Right lobe of liver (tissue), 4 donors: ENCODE measurements at regions not wholly inside any gene's neighbourhood (a gene's known extent, or its start where the extent isn't known, plus 50 kb on each side); places are given as distances from the start of the nearest gene placed in this dataset.

Source experiments
- POLR2A ChIP-seq: fragments of 450-650 bp; IDR thresholded peaks from one replicate; pipeline ENCODE4 v1.6.1; 2017; ENCODE audit warnings: antibody characterized with exemption, mild to moderate bottlenecking
- TF ChIP-seq, protein P1 (sequence below), 4 donors: fragments of 200-600 bp in 3 of 4; fragments of 450-650 bp in 1 of 4; IDR thresholded peaks; one replicate each; pipeline versions ENCODE4 v1.5.1 to v1.8.0; 2016 to 2022; ENCODE audit warnings: antibody characterized with exemption in 4 of 4, mild to moderate bottlenecking in 2 of 4
- donor health status: DM: no; HTN: no; CAD: no.
- donor health status: DM: no; HTN: no; CAD: no.
- donor health status: DM: no; HTN: yes; CAD: no.

DNA sequence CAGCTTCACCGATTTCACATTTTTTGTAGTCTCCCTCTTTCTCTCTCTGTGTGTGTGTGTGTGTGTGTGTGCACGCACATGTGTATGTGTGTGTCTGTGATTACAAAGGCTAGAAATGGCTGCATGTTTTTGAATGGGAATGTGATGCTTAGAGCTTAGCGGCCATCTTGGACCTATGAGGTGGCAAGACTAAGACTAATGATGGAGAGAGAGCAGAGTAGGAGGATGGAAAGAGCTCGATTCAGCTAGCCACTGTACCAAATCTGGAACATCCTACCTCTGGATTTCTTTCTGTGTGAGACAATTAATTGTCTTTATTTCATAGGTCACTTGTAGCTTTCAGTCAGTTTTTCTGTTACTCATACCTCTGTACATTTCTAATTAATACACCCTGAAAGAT is 205.1 kb downstream of the PCSK1 start:
- TF ChIP-seq, protein P1, sequence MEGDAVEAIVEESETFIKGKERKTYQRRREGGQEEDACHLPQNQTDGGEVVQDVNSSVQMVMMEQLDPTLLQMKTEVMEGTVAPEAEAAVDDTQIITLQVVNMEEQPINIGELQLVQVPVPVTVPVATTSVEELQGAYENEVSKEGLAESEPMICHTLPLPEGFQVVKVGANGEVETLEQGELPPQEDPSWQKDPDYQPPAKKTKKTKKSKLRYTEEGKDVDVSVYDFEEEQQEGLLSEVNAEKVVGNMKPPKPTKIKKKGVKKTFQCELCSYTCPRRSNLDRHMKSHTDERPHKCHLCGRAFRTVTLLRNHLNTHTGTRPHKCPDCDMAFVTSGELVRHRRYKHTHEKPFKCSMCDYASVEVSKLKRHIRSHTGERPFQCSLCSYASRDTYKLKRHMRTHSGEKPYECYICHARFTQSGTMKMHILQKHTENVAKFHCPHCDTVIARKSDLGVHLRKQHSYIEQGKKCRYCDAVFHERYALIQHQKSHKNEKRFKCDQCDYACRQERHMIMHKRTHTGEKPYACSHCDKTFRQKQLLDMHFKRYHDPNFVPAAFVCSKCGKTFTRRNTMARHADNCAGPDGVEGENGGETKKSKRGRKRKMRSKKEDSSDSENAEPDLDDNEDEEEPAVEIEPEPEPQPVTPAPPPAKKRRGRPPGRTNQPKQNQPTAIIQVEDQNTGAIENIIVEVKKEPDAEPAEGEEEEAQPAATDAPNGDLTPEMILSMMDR (IDR thresholded peaks at IDR 0.05): no peak
- no peak for TF ChIP-seq POLR2A
